Natural killer cell (primary cell): ENCODE measurements at regions not wholly inside any gene's neighbourhood (a gene's known extent, or its start where the extent isn't known, plus 50 kb on each side); places are given as distances from the start of the nearest gene placed in this dataset.

ENCODE experiments used
- ATAC-seq, 3 donors: fragments of 150-1000 bp in 2 of 3; fragments of 200-7000 bp in 1 of 3; cut with Tn5 transposase; 1 replicate in 1 of 3; 2 replicates in 2 of 3; pipeline ENCODE4 v1.10.0; 2021; ENCODE audit warnings: mild to moderate bottlenecking in 2 of 3, moderate library complexity in 2 of 3
- DNase-seq, 2 donors: peaks; one replicate each; pipeline versions ENCODE4 v3.0.0 to v3.0.0-alpha.2; 2013 to 2021; ENCODE audit warnings: mixed read lengths in 1 of 2
- H3K27ac ChIP-seq: one replicate; pipeline ENCODE4 v1.5.1; 2013; ENCODE audit warnings: mild to moderate bottlenecking, low read length
- H3K27me3 ChIP-seq: one replicate; pipeline ENCODE4 v1.6.1; 2013; ENCODE audit warnings: low read length; ENCODE audit not compliant: control insufficient read depth, insufficient read depth
- H3K36me3 ChIP-seq: one replicate; pipeline ENCODE4 v1.6.1; 2013; ENCODE audit warnings: low read length; ENCODE audit not compliant: control insufficient read depth, insufficient read depth
- H3K4me1 ChIP-seq: one replicate; pipeline ENCODE4 v1.6.1; 2013; ENCODE audit warnings: low read length; ENCODE audit not compliant: control insufficient read depth, insufficient read depth
- H3K4me3 ChIP-seq: one replicate; pipeline ENCODE4 v1.5.1; 2013; ENCODE audit warnings: low read length
- H3K9me3 ChIP-seq: one replicate; pipeline ENCODE4 v1.6.1; 2013; ENCODE audit warnings: low read length; ENCODE audit not compliant: control insufficient read depth, insufficient read depth
- H3K27ac Mint-ChIP-seq, 2 donors: one replicate each; pipeline ENCODE4 v1.8.0; 2022; ENCODE audit warnings: mild to moderate bottlenecking in 2 of 2, mixed read lengths in 2 of 2, moderate library complexity in 1 of 2
- H3K27me3 Mint-ChIP-seq, 2 donors: one replicate each; pipeline ENCODE4 v1.8.0; 2022; ENCODE audit warnings: low read depth in 2 of 2, mixed read lengths in 2 of 2
- H3K36me3 Mint-ChIP-seq: one replicate; pipeline ENCODE4 v1.8.0; 2022; ENCODE audit warnings: mixed read lengths
- H3K4me1 Mint-ChIP-seq, 2 donors: one replicate each; pipeline ENCODE4 v1.8.0; 2022; ENCODE audit warnings: mixed read lengths in 2 of 2
- H3K4me3 Mint-ChIP-seq: one replicate; pipeline ENCODE4 v1.8.0; 2022; ENCODE audit warnings: mild to moderate bottlenecking, moderate library complexity, mixed read lengths
- H3K9me3 Mint-ChIP-seq, 2 donors: one replicate each; pipeline ENCODE4 v1.8.0; 2022; ENCODE audit warnings: mixed read lengths in 2 of 2
- WGBS: methylation state at CpG from one replicate; pipeline ENCODE4 v1.1.7; 2013; ENCODE audit warnings: missing lambda C conversion rate; ENCODE audit not compliant: insufficient coverage; 5-methylcytosine and 5-hydroxymethylcytosine counted together
- intact Hi-C: fragments of 100-400 bp; cut with micrococcal nuclease; formaldehyde crosslinking; loops from one replicate; pipeline ENCODE4 v1.14.2; 2022
- TF ChIP-seq, protein P1 (sequence below): fragments of 200-600 bp; IDR thresholded peaks from one replicate; pipeline ENCODE4 v1.8.0; 2022; ENCODE audit warnings: antibody characterized with exemption

DNA sequence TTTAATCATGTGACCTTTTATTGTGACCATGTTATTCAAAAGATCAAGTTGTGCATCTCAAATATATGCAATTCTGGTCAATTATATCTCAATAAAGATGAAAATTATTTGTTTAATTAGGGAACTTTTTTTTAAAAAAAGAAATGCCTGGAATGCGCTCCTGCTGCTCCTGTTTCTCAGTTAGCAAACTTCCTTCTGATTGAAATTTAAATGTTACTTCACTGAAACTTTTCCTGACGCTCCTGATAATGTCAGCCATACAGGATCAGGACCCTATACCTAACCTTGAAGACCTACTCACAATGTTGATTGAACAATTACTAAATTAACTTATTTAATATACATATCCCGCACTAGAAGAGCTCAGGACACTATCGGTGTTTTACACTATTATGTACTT is 190.4 kb downstream of the MACC1 start:
- Histone ChIP-seq H3K4me3 (no peak overlapping the region), H3K9me3 (no peaks in the 10 kb centered on the region), H3K4me1 (no peaks in the 10 kb centered on the region), H3K36me3 (no peaks in the 10 kb centered on the region), H3K27me3 (no peaks in the 10 kb centered on the region), H3K27ac (no peak overlapping the region)
- intact Hi-C loops = no loop called here
- Mint-ChIP-seq H3K4me1 (no peaks in the 10 kb centered on the region), H3K27ac (no peak overlapping the region), H3K4me3 (no peak overlapping the region), H3K9me3 (peaks cover 6 to 14% of the 10 kb centered on the region in 2 donors), H3K36me3 (no peaks in the 10 kb centered on the region), H3K27me3 (no peaks in the 10 kb centered on the region)
- TF ChIP-seq, protein P1, sequence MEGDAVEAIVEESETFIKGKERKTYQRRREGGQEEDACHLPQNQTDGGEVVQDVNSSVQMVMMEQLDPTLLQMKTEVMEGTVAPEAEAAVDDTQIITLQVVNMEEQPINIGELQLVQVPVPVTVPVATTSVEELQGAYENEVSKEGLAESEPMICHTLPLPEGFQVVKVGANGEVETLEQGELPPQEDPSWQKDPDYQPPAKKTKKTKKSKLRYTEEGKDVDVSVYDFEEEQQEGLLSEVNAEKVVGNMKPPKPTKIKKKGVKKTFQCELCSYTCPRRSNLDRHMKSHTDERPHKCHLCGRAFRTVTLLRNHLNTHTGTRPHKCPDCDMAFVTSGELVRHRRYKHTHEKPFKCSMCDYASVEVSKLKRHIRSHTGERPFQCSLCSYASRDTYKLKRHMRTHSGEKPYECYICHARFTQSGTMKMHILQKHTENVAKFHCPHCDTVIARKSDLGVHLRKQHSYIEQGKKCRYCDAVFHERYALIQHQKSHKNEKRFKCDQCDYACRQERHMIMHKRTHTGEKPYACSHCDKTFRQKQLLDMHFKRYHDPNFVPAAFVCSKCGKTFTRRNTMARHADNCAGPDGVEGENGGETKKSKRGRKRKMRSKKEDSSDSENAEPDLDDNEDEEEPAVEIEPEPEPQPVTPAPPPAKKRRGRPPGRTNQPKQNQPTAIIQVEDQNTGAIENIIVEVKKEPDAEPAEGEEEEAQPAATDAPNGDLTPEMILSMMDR = no peak
- no peak for DNase-seq
- no peak for ATAC-seq
- 94% methylated on average over 3 of the region's 4 CpGs for WGBS

DNA sequence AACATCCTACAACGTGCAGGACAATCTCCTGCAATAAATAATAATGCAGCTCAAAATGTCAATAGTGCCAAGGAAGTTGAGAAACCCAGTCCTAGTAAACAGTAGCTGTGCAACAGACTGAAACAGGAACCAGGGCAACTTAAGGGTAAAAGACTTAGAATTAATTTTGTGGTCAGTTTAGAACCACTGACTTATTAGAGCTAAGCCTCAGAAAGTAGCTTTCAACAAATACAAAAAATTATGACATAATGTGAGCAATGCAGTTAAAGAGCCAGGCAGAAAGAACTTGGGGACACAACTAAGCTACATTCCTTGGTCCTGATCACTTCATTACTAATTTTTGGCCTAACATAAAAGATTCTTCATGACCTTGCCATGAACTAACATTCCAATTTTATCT is 195.4 kb downstream of the MACC1 start:
- Histone ChIP-seq H3K27ac (no peak overlapping the region), H3K4me3 (no peak overlapping the region), H3K9me3 (no peaks in the 10 kb centered on the region), H3K4me1 (no peaks in the 10 kb centered on the region), H3K27me3 (no peaks in the 10 kb centered on the region), H3K36me3 (no peaks in the 10 kb centered on the region)
- H3K27ac Mint-ChIP-seq = no peak overlapping the region
- peaks cover 15% of the 10 kb centered on the region in 2 donors for H3K9me3 Mint-ChIP-seq
- TF ChIP-seq, protein P1 = no peak
- no peaks in the 10 kb centered on the region for H3K27me3 Mint-ChIP-seq
- ATAC-seq (no peak), DNase-seq (no peak)
- WGBS = 0% methylated on average over 1 of the region's 1 CpG
- intact Hi-C loops = no loop called here
- H3K4me1 Mint-ChIP-seq = no peaks in the 10 kb centered on the region
- H3K4me3 Mint-ChIP-seq = no peak overlapping the region
- peaks cover 9% of the 10 kb centered on the region for H3K36me3 Mint-ChIP-seq

DNA sequence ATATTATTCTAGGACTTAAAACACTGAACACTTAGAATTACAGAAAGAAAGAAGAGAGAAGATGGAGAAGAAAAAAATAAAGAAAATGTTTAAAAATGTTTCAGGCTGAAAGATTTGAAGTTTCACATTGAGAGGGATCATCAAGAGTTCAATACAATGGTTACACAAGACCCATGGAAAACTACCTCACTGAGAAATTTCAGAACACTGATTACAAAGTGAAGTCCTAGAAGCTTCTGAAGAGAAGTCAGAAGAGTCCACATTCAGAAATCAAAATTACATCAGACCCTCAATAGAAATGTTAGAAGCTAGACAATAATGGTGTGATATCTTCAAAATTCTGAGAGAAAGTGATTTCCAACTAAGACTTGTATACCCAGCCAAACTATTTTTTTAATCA is 196.1 kb downstream of the MACC1 start:
- Mint-ChIP-seq H3K27me3 (no peaks in the 10 kb centered on the region), H3K36me3 (peaks cover 9% of the 10 kb centered on the region), H3K27ac (no peak overlapping the region), H3K4me1 (no peaks in the 10 kb centered on the region), H3K4me3 (no peak overlapping the region), H3K9me3 (peaks cover 13 to 15% of the 10 kb centered on the region in 2 donors)
- no peak for DNase-seq
- H3K27ac ChIP-seq = no peak overlapping the region
- no peaks in the 10 kb centered on the region for H3K4me1 ChIP-seq
- no peaks in the 10 kb centered on the region for H3K36me3 ChIP-seq
- no peak overlapping the region for H3K4me3 ChIP-seq
- TF ChIP-seq, protein P1 = no peak
- H3K9me3 ChIP-seq = no peaks in the 10 kb centered on the region
- H3K27me3 ChIP-seq = no peaks in the 10 kb centered on the region
- intact Hi-C loops = no loop called here
- ATAC-seq = no peak

DNA sequence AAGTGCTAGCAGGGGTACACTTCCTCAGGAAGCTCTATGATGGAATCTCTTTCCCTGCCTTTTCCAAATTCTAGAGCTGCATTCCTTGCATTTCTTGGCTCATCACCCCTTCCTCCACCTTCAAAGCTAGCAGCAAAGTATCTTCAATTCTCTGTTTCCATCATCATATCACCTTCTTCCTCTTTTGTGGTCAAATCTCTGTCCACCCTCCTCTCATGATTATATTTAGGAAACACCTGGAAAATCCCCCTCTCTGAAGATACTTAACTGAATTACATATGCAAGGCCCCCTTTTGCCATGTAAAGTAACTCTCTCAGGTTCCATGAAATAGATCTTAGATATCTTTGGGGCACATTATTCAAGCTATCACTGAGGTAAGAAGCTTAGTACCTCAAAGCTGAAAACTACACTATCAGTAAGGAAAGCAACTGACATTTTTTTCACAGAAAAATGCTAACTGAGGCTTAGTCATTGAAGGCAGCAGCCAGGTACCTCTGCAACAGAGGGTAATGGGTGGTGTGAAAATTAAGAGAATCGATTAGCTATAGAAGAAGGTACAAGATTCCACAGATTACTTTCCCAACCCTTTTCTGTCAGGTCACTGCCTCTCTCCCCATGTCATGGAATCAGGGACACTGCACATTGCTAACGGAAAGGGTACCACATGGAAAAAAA is 197.3 kb downstream of the MACC1 start:
- Histone ChIP-seq H3K4me1 (no peaks in the 10 kb centered on the region), H3K27ac (no peak overlapping the region), H3K36me3 (no peaks in the 10 kb centered on the region), H3K4me3 (no peak overlapping the region), H3K9me3 (no peaks in the 10 kb centered on the region), H3K27me3 (no peaks in the 10 kb centered on the region)
- Mint-ChIP-seq H3K36me3 (peaks cover 9% of the 10 kb centered on the region), H3K27ac (no peak overlapping the region), H3K4me1 (no peaks in the 10 kb centered on the region), H3K9me3 (peaks cover 14 to 15% of the 10 kb centered on the region in 2 donors), H3K4me3 (no peak overlapping the region), H3K27me3 (no peaks in the 10 kb centered on the region)
- ATAC-seq (no peak), DNase-seq (no peak)
- TF ChIP-seq, protein P1 = no peak
- intact Hi-C loops = no loop called here
- 90% methylated on average over 2 of the region's 2 CpGs for WGBS
